Loucy (cell line): ENCODE measurements at regions not wholly inside any gene's neighbourhood (a gene's known extent, or its start where the extent isn't known, plus 50 kb on each side); places are given as distances from the start of the nearest gene placed in this dataset.

ENCODE experiments used
- H2AFZ ChIP-seq: fragments of 200-600 bp; sonication (generic); 2 replicates; pipeline ENCODE4 v1.6.0; 2016; ENCODE audit warnings: antibody characterized with exemption, mild to moderate bottlenecking, low read length, moderate library complexity
- H3F3A ChIP-seq: fragments of 200-600 bp; 2 replicates; pipeline ENCODE4 v1.6.0; 2016; ENCODE audit warnings: antibody characterized with exemption, low read depth, mild to moderate bottlenecking
- H3K27me3 ChIP-seq: fragments of 200-600 bp; sonication (generic); 2 replicates; pipeline ENCODE4 v1.6.1; 2014; ENCODE audit warnings: low read length, mild to moderate bottlenecking; ENCODE audit not compliant: insufficient read depth, poor library complexity, severe bottlenecking
- H3K36me3 ChIP-seq: fragments of 200-600 bp; sonication (generic); 2 replicates; pipeline ENCODE4 v1.6.1; 2016; ENCODE audit warnings: low read length; ENCODE audit not compliant: insufficient read depth
- H3K4me1 ChIP-seq: fragments of 200-600 bp; sonication (generic); 2 replicates; pipeline ENCODE4 v1.5.1; 2014; ENCODE audit warnings: low read length, mild to moderate bottlenecking; ENCODE audit not compliant: insufficient read depth, poor library complexity, severe bottlenecking
- H3K4me2 ChIP-seq: fragments of 200-600 bp; sonication (generic); 2 replicates; pipeline ENCODE4 v1.6.0; 2014; ENCODE audit warnings: antibody characterized with exemption, low read length, low read depth, mild to moderate bottlenecking; ENCODE audit not compliant: poor library complexity, severe bottlenecking
- H3K4me3 ChIP-seq: fragments of 200-600 bp; sonication (generic); 2 replicates; pipeline ENCODE4 v1.5.1; 2014; ENCODE audit warnings: low read length, mild to moderate bottlenecking, mixed read lengths; ENCODE audit not compliant: poor library complexity, severe bottlenecking
- H3K79me2 ChIP-seq: fragments of 200-600 bp; sonication (generic); 2 replicates; pipeline ENCODE4 v1.6.1; 2014; ENCODE audit warnings: low read length; ENCODE audit not compliant: insufficient read depth
- H3K9ac ChIP-seq: fragments of 200-600 bp; sonication (generic); 2 replicates; pipeline ENCODE4 v1.6.0; 2014; ENCODE audit warnings: mild to moderate bottlenecking, low read depth, low read length, moderate library complexity; ENCODE audit not compliant: poor library complexity, severe bottlenecking
- H3K9me2 ChIP-seq: fragments of 200-600 bp; sonication (generic); replicated peaks from 2 replicates; pipeline ENCODE4 v1.6.1; 2016; ENCODE audit warnings: low read depth, low read length, mixed read lengths
- H3K9me3 ChIP-seq: fragments of 200-600 bp; sonication (generic); 2 replicates; pipeline ENCODE4 v1.6.1; 2014; ENCODE audit warnings: mild to moderate bottlenecking, antibody characterized with exemption, low read length, low read depth; ENCODE audit not compliant: insufficient read depth
- H4K20me1 ChIP-seq: fragments of 200-600 bp; sonication (generic); 2 replicates; pipeline ENCODE4 v1.6.0; 2014; ENCODE audit warnings: antibody characterized with exemption, low read length, mild to moderate bottlenecking; ENCODE audit not compliant: insufficient read depth, poor library complexity, severe bottlenecking
- CTCF ChIP-seq: fragments of 200-600 bp; sonication (generic); conservative IDR thresholded peaks from 2 replicates; pipeline ENCODE4 v1.5.1; 2014; ENCODE audit warnings: mild to moderate bottlenecking, antibody characterized with exemption, low read length
- EZH2phosphoT487 ChIP-seq: fragments of 200-600 bp; IDR thresholded peaks from 2 replicates; pipeline ENCODE4 v1.6.1; 2018; ENCODE audit warnings: antibody characterized with exemption, mild to moderate bottlenecking, moderate library complexity, borderline replicate concordance

DNA sequence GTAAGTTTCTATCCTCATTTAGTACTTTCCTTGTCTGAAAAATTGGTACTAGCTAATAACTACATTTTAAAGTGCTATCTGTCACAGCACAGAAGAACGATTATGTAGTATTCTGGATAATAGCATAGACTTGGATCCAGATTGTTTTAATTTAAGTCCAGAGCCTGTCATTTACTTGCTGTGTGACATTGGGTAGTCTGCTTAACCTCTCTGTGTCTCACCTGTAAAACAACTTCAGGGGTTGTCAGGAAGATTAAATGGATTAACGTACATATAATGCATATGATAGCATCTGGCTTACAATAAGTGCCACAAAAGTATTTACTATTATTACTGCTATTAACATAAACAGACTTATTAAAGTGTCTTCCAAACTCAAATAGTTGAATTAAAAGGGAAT is 1221.4 kb downstream of the GATA3 start:
- H2AFZ ChIP-seq, result no peak overlapping the region
- no peak overlapping the region for H3K9ac ChIP-seq
- no peaks in the 10 kb centered on the region for H3K9me3 ChIP-seq
- TF ChIP-seq EZH2phosphoT487 (no peak), CTCF (no peak)
- no peaks in the 10 kb centered on the region for H3K4me1 ChIP-seq
- no peaks in the 10 kb centered on the region for H3K9me2 ChIP-seq
- H3K4me3 ChIP-seq, result no peak overlapping the region
- no peaks in the 10 kb centered on the region for H3K79me2 ChIP-seq
- H3K36me3 ChIP-seq, result no peaks in the 10 kb centered on the region
- H3K27me3 ChIP-seq, result no peaks in the 10 kb centered on the region
- no peaks in the 10 kb centered on the region for H3F3A ChIP-seq
- no peaks in the 10 kb centered on the region for H4K20me1 ChIP-seq
- no peak overlapping the region for H3K4me2 ChIP-seq

DNA sequence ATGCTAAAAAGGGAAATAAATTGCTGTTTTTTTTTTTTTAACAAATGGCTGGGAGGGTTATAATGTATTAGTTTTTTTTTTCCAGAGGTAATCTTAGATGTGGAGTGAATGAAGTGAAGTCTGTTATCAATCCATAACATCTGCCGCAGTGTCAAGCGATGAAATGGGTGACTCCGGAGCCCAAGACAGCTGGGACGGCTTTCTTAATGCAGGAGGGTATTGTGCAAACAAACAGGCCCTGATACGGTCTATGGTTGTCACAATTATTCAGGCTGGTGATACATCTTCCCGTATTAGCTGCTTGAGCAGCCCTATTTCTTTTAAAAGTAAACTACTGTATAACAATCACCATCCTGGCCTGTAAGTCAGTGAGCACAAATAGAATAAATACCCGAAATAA is 1231.2 kb downstream of the GATA3 start:
- H3K4me3 ChIP-seq, result no peak overlapping the region
- H3K27me3 ChIP-seq, result peaks cover 8% of the 10 kb centered on the region
- no peaks in the 10 kb centered on the region for H3K36me3 ChIP-seq
- H3K4me2 ChIP-seq, result no peak overlapping the region
- no peaks in the 10 kb centered on the region for H3F3A ChIP-seq
- H3K9me3 ChIP-seq, result no peaks in the 10 kb centered on the region
- TF ChIP-seq CTCF (no peak), EZH2phosphoT487 (no peak)
- no peaks in the 10 kb centered on the region for H3K4me1 ChIP-seq
- H2AFZ ChIP-seq, result no peak overlapping the region
- no peaks in the 10 kb centered on the region for H4K20me1 ChIP-seq
- no peaks in the 10 kb centered on the region for H3K79me2 ChIP-seq
- H3K9me2 ChIP-seq, result no peaks in the 10 kb centered on the region
- no peak overlapping the region for H3K9ac ChIP-seq

DNA sequence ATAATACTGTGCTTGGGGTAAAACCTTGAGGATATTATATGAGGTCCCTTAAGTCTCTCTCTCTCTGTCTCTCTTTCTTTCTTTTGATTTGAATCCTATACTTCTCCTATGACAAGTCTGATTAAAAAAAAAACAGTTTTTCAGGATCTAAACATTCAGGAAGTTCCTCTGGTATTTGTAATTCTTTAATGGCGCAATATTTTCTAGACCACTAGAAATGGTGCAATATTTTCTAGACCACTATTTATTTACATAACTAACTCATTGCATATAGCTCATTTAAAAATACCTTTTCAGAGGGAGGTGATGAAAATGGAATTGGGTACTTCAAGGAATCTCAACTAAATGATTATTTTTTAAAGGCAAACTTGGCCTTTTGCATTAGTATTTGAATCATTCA is 1235.3 kb downstream of the GATA3 start:
- TF ChIP-seq CTCF (no peak), EZH2phosphoT487 (no peak)
- no peak overlapping the region for H3K4me2 ChIP-seq
- H3K79me2 ChIP-seq, result no peaks in the 10 kb centered on the region
- H3K27me3 ChIP-seq, result peaks cover 8% of the 10 kb centered on the region
- H3K9me2 ChIP-seq, result no peaks in the 10 kb centered on the region
- H4K20me1 ChIP-seq, result no peaks in the 10 kb centered on the region
- no peak overlapping the region for H3K4me3 ChIP-seq
- H3K9ac ChIP-seq, result no peak overlapping the region
- no peak overlapping the region for H2AFZ ChIP-seq
- no peaks in the 10 kb centered on the region for H3K36me3 ChIP-seq
- no peaks in the 10 kb centered on the region for H3K9me3 ChIP-seq
- no peaks in the 10 kb centered on the region for H3K4me1 ChIP-seq
- no peaks in the 10 kb centered on the region for H3F3A ChIP-seq
